Fibroblast of lung (primary cell): ENCODE measurements at regions not wholly inside any gene's neighbourhood (a gene's known extent, or its start where the extent isn't known, plus 50 kb on each side); places are given as distances from the start of the nearest gene placed in this dataset.

Source experiments
- DNase-seq, 2 donors: peaks; one replicate each; pipeline versions ENCODE4 v3.0.0 to v3.0.0-alpha.2; 2010; ENCODE audit warnings: low read depth in 2 of 2
- H2AFZ ChIP-seq: 2 replicates; pipeline ENCODE4 v1.5.1; 2012; ENCODE audit warnings: low read length, control low read depth, inconsistent platforms
- H3K27ac ChIP-seq: 2 replicates; pipeline ENCODE4 v1.5.1; 2011; ENCODE audit warnings: low read length, control low read depth; ENCODE audit not compliant: insufficient read depth
- H3K27me3 ChIP-seq: 2 replicates; pipeline ENCODE4 v1.5.1; 2011; ENCODE audit warnings: mild to moderate bottlenecking, low read length; ENCODE audit not compliant: control insufficient read depth, insufficient read depth
- H3K36me3 ChIP-seq: 2 replicates; pipeline ENCODE4 v1.5.1; 2011; ENCODE audit warnings: low read length; ENCODE audit not compliant: control insufficient read depth, insufficient read depth
- H3K4me1 ChIP-seq: 2 replicates; pipeline ENCODE4 v1.5.1; 2011; ENCODE audit warnings: low read length; ENCODE audit not compliant: control insufficient read depth, insufficient read depth; ENCODE audit errors: extremely low read depth
- H3K4me2 ChIP-seq: 2 replicates; pipeline ENCODE4 v1.5.1; 2011; ENCODE audit warnings: low read length, control low read depth; ENCODE audit not compliant: insufficient read depth; ENCODE audit errors: extremely low read depth
- H3K4me3 ChIP-seq, 4 experiments: fragments of 200-600 bp in 1 of 4; sonication (generic) in 1 of 4; replicated peaks in 1 of 4; 2 replicates each; pipeline ENCODE4 v1.5.1; 2011 to 2016; ENCODE audit warnings: low read length in 4 of 4, low read depth in 3 of 4, mild to moderate bottlenecking in 3 of 4, control low read depth in 2 of 4, inconsistent platforms in 1 of 4, mixed read lengths in 1 of 4; ENCODE audit not compliant: insufficient read depth in 1 of 4; ENCODE audit errors: control extremely low read depth in 1 of 4
- H3K79me2 ChIP-seq: 2 replicates; pipeline ENCODE4 v1.5.1; 2012; ENCODE audit warnings: mild to moderate bottlenecking, low read length, inconsistent platforms; ENCODE audit not compliant: control insufficient read depth, insufficient read depth
- H3K9ac ChIP-seq: 2 replicates; pipeline ENCODE4 v1.5.1; 2011; ENCODE audit warnings: mild to moderate bottlenecking, low read length, control low read depth; ENCODE audit not compliant: insufficient read depth
- H3K9me3 ChIP-seq: 2 replicates; pipeline ENCODE4 v1.5.1; 2012; ENCODE audit warnings: low read depth, low read length; ENCODE audit not compliant: control insufficient read depth, insufficient read depth
- H4K20me1 ChIP-seq: 2 replicates; pipeline ENCODE4 v1.5.1; 2011; ENCODE audit warnings: low read length; ENCODE audit not compliant: control insufficient read depth, insufficient read depth; ENCODE audit errors: extremely low read depth
- EZH2 ChIP-seq: IDR thresholded peaks from 2 replicates; pipeline ENCODE4 v1.5.1; 2012; ENCODE audit warnings: low read length, control low read depth, mild to moderate bottlenecking; ENCODE audit errors: missing control alignments
- TF ChIP-seq, protein P1 (sequence below), 2 donors: IDR thresholded peaks in 1 of 2; conservative IDR thresholded peaks in 1 of 2; 1 replicate in 1 of 2; 2 replicates in 1 of 2; pipeline ENCODE4 v1.5.1; 2011 to 2012; ENCODE audit warnings: low read length in 2 of 2, control low read depth in 1 of 2, inconsistent platforms in 1 of 2, low read depth in 1 of 2, mild to moderate bottlenecking in 1 of 2

DNA sequence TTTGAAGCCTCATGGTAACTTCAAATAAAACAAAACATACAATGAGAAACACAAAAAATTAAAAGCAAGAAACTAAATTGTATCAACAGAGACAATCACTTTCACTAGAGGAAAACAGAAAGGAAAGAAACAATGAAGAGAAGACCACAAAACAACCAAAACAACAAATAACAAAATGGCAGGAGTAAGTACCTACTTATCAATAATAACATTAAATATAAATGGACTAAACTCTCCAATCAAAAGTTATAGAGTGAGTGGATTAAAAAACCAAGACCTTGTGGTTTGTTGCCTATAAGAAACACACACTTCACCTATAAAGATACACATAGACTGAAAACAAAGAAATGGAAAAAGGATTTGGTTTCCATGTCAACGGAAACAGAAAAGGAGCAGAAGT, 830.1 kb upstream of the TMEFF2 start:
- no peak for DNase-seq
- Histone ChIP-seq H3K27me3 (no peaks in the 10 kb centered on the region), H3K79me2 (no peaks in the 10 kb centered on the region), H4K20me1 (no peaks in the 10 kb centered on the region), H3K9me3 (no peaks in the 10 kb centered on the region), H3K4me2 (no peak overlapping the region), H3K4me3 (no peak overlapping the region), H2AFZ (no peak overlapping the region), H3K27ac (no peak overlapping the region), H3K36me3 (no peaks in the 10 kb centered on the region), H3K4me1 (no peaks in the 10 kb centered on the region), H3K9ac (no peak overlapping the region)
- TF ChIP-seq EZH2, result no peak
- TF ChIP-seq, protein P1, sequence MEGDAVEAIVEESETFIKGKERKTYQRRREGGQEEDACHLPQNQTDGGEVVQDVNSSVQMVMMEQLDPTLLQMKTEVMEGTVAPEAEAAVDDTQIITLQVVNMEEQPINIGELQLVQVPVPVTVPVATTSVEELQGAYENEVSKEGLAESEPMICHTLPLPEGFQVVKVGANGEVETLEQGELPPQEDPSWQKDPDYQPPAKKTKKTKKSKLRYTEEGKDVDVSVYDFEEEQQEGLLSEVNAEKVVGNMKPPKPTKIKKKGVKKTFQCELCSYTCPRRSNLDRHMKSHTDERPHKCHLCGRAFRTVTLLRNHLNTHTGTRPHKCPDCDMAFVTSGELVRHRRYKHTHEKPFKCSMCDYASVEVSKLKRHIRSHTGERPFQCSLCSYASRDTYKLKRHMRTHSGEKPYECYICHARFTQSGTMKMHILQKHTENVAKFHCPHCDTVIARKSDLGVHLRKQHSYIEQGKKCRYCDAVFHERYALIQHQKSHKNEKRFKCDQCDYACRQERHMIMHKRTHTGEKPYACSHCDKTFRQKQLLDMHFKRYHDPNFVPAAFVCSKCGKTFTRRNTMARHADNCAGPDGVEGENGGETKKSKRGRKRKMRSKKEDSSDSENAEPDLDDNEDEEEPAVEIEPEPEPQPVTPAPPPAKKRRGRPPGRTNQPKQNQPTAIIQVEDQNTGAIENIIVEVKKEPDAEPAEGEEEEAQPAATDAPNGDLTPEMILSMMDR (conservative IDR thresholded peaks at IDR 0.05 in 1 of 2, IDR thresholded peaks at IDR 0.05 in 1 of 2; ENCODE audit: low read depth in 1 of 2, low read length in 2 of 2), result no peak

DNA sequence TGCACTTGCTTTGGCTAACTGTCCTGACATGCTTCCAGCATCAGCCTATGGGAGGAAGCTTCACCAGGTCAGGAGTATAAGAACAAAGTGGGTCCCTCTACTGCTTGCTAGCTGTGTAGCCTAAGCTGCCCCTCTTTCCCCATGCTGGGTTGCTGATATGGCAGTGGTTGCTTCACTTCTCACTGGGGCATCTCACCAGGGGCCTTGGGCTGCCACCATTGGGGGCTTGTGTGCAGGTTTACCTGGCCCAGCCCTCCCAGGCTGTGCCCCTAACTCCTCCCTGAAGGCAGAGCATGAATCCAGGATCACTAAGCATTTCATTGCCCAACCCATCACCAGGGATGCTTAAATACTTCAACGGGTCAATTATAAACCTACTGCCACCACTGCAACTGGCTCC, 817.1 kb upstream of the TMEFF2 start:
- no peaks in the 10 kb centered on the region for H3K4me1 ChIP-seq
- H3K4me3 ChIP-seq, result no peak overlapping the region
- H3K36me3 ChIP-seq, result no peaks in the 10 kb centered on the region
- H3K27me3 ChIP-seq, result no peaks in the 10 kb centered on the region
- no peak for TF ChIP-seq EZH2
- TF ChIP-seq, protein P1 (conservative IDR thresholded peaks at IDR 0.05 in 1 of 2, IDR thresholded peaks at IDR 0.05 in 1 of 2; ENCODE audit: low read depth in 1 of 2, low read length in 2 of 2), result no peak
- no peaks in the 10 kb centered on the region for H3K9me3 ChIP-seq
- DNase-seq, result no peak
- H3K9ac ChIP-seq, result no peak overlapping the region
- H2AFZ ChIP-seq, result no peak overlapping the region
- no peak overlapping the region for H3K27ac ChIP-seq
- H4K20me1 ChIP-seq, result no peaks in the 10 kb centered on the region
- no peak overlapping the region for H3K4me2 ChIP-seq
- H3K79me2 ChIP-seq, result no peaks in the 10 kb centered on the region

- Histone ChIP-seq H3K27ac (no peak overlapping the region), H3K9me3 (no peaks in the 10 kb centered on the region), H3K9ac (no peak overlapping the region), H3K4me2 (no peak overlapping the region), H3K36me3 (no peaks in the 10 kb centered on the region), H4K20me1 (no peaks in the 10 kb centered on the region), H3K4me1 (no peaks in the 10 kb centered on the region), H2AFZ (no peak overlapping the region), H3K4me3 (no peak overlapping the region), H3K79me2 (no peaks in the 10 kb centered on the region), H3K27me3 (no peaks in the 10 kb centered on the region)
- no peak for DNase-seq
- TF ChIP-seq, protein P1 (conservative IDR thresholded peaks at IDR 0.05 in 1 of 2, IDR thresholded peaks at IDR 0.05 in 1 of 2; ENCODE audit: low read depth in 1 of 2, low read length in 2 of 2), result no peak
- TF ChIP-seq EZH2, result no peak
Observed at GRCh38 chr2:192993059-192993458, 798.3 kb upstream of the TMEFF2 start.
